Psoas muscle (tissue), 7 donors: ENCODE measurements at regions not wholly inside any gene's neighbourhood (a gene's known extent, or its start where the extent isn't known, plus 50 kb on each side); places are given as distances from the start of the nearest gene placed in this dataset.

Experiments used
- ATAC-seq, 4 donors: fragments of 200-7000 bp; cut with Tn5 transposase; one replicate each; pipeline ENCODE4 v1.9.1; 2020; ENCODE audit warnings: moderate library complexity in 3 of 4, mild to moderate bottlenecking in 2 of 4
- DNase-seq, 2 donors: peaks; one replicate each; pipeline ENCODE4 v3.0.0-alpha.2; 2020
- H3K27ac ChIP-seq: fragments of 200-600 bp; one replicate; pipeline ENCODE4 v1.8.0; 2022
- H3K27me3 ChIP-seq, 3 donors: fragments of 200-600 bp in 1 of 3; one replicate each; pipeline versions ENCODE4 v1.6.1 to v1.8.0; 2013 to 2022; ENCODE audit warnings: low read length in 2 of 3, mild to moderate bottlenecking in 2 of 3, moderate library complexity in 1 of 3; ENCODE audit not compliant: insufficient read depth in 3 of 3
- H3K36me3 ChIP-seq, 2 donors: fragments of 200-600 bp in 1 of 2; one replicate each; pipeline versions ENCODE4 v1.6.1 to v1.8.0; 2013 to 2022; ENCODE audit warnings: low read depth in 1 of 2, mild to moderate bottlenecking in 1 of 2, moderate library complexity in 1 of 2; ENCODE audit not compliant: insufficient read depth in 1 of 2
- H3K4me1 ChIP-seq: fragments of 200-600 bp; one replicate; pipeline ENCODE4 v1.8.0; 2022
- H3K4me3 ChIP-seq: fragments of 200-600 bp; one replicate; pipeline ENCODE4 v1.8.0; 2022; ENCODE audit warnings: mild to moderate bottlenecking
- H3K9me3 ChIP-seq: fragments of 200-600 bp; one replicate; pipeline ENCODE4 v1.8.0; 2022
- CTCF ChIP-seq: fragments of 200-600 bp; IDR thresholded peaks from one replicate; pipeline ENCODE4 v1.8.0; 2022; ENCODE audit warnings: antibody characterized with exemption
- WGBS, 3 donors: extraction: QIAGEN DNeasy Blood & Tissue Kit; methylation state at CpG; one replicate each; pipeline versions ENCODE4 v1.1.6 to v1.1.7; 2013; 5-methylcytosine and 5-hydroxymethylcytosine counted together
- intact Hi-C, 2 donors: fragments of 100-400 bp; cut with DNase I; formaldehyde crosslinking; loops; one replicate each; pipeline versions ENCODE4 v1.11.0 to v1.14.2; 2022
- donor health status: healthy with polysubstance abuse.
- donor health status: DM: no; HTN: no; CAD: no; lungs with moderate emphysema.
- donor health status: Bipolar disorder and iron deficiency.
- donor health status: healthy.
- donor health status: DM: yes; HTN: yes; CAD: no.
- donor health status: DM: no; HTN: no; CAD: no.
- donor health status: DM: yes; HTN: yes; CAD: no.

- no peaks in the 10 kb centered on the region for H3K9me3 ChIP-seq
- no peak for TF ChIP-seq CTCF
- no peaks in the 10 kb centered on the region for H3K36me3 ChIP-seq
- no peaks in the 10 kb centered on the region for H3K27me3 ChIP-seq
- no peak overlapping the region for H3K27ac ChIP-seq
- DNase-seq (no peak), ATAC-seq (no peak)
- intact Hi-C loops = no loop called here
- H3K4me3 ChIP-seq = no peak overlapping the region
- no peaks in the 10 kb centered on the region for H3K4me1 ChIP-seq
These were observed 59.3 kb upstream of the TACR1 start for GRCh38 chr2:75258620-75259019.

GRCh38 chr2:75256485-75256884 is 57.2 kb upstream of the TACR1 start:
- Histone ChIP-seq H3K4me3 (no peak overlapping the region), H3K27ac (no peak overlapping the region), H3K27me3 (no peaks in the 10 kb centered on the region), H3K9me3 (no peaks in the 10 kb centered on the region), H3K36me3 (no peaks in the 10 kb centered on the region), H3K4me1 (no peaks in the 10 kb centered on the region)
- ATAC-seq = no peak
- no peak for DNase-seq
- intact Hi-C loops = no loop called here
- TF ChIP-seq CTCF = no peak
- WGBS, 3 donors = 83 to 95% (median 84%) methylated on average over 1 of the region's 1 CpG

GRCh38 chr2:75253526-75253925 is 54.2 kb upstream of the TACR1 start:
- Histone ChIP-seq H3K36me3 (no peaks in the 10 kb centered on the region), H3K4me3 (no peak overlapping the region), H3K4me1 (no peaks in the 10 kb centered on the region), H3K27me3 (no peaks in the 10 kb centered on the region), H3K27ac (no peak overlapping the region), H3K9me3 (peaks cover 6% of the 10 kb centered on the region)
- no peak for TF ChIP-seq CTCF
- ATAC-seq (no peak), DNase-seq (no peak)
- intact Hi-C loops = no loop called here

GRCh38 chr2:75251896-75252295 is 52.6 kb upstream of the TACR1 start:
- H3K4me3 ChIP-seq = no peak overlapping the region
- no peak overlapping the region for H3K27ac ChIP-seq
- no peaks in the 10 kb centered on the region for H3K27me3 ChIP-seq
- DNase-seq = no peak
- no peak for ATAC-seq
- peaks cover 6% of the 10 kb centered on the region for H3K9me3 ChIP-seq
- 62 to 66% (median 66%) methylated on average over 3 of the region's 3 CpGs for WGBS, 3 donors
- no peaks in the 10 kb centered on the region for H3K36me3 ChIP-seq
- TF ChIP-seq CTCF = no peak
- intact Hi-C loops = no loop called here
- H3K4me1 ChIP-seq = no peaks in the 10 kb centered on the region
